B cell (primary cell): ENCODE measurements at regions not wholly inside any gene's neighbourhood (a gene's known extent, or its start where the extent isn't known, plus 50 kb on each side); places are given as distances from the start of the nearest gene placed in this dataset.

Experiments
- ATAC-seq: fragments of 200-7000 bp; cut with Tn5 transposase; one replicate; pipeline ENCODE4 v1.10.0; 2021; ENCODE audit warnings: low read depth, mild to moderate bottlenecking, moderate number of reproducible peaks, moderate library complexity
- CTCF ChIA-PET: fragments of 350-600 bp; sonication (Branson Sonifier 250); formaldehyde crosslinking; loops from one replicate; lab custom pipeline; 2021; ENCODE audit warnings: antibody characterized with exemption, inconsistent platforms; lab: Charles Lee
- POLR2A ChIA-PET: fragments of 350-600 bp; sonication (Branson Sonifier 250); formaldehyde crosslinking; loops from one replicate; lab custom pipeline; 2021; ENCODE audit warnings: antibody characterized with exemption; lab: Charles Lee
- DNase-seq: peaks from one replicate; pipeline ENCODE4 v3.0.0; 2013
- H2AFZ ChIP-seq: 2 replicates; pipeline ENCODE4 v1.6.1; 2012; ENCODE audit warnings: mild to moderate bottlenecking, low read depth, low read length; ENCODE audit not compliant: insufficient read depth, poor library complexity, severe bottlenecking
- H3K27ac ChIP-seq, 2 donors: 1 replicate in 1 of 2; 2 replicates in 1 of 2; pipeline ENCODE4 v1.5.1; 2012 to 2013; ENCODE audit warnings: low read length in 2 of 2, mild to moderate bottlenecking in 2 of 2, moderate library complexity in 1 of 2
- H3K27me3 ChIP-seq, 4 experiments: fragments of 200-600 bp in 1 of 4; sonication (generic) in 1 of 4; replicated peaks in 1 of 4; 1 replicate in 2 of 4; 2 replicates in 2 of 4; pipeline versions ENCODE4 v1.6.1 to v1.7.0; 2013 to 2016; ENCODE audit warnings: low read length in 3 of 4, mild to moderate bottlenecking in 2 of 4, mixed read lengths in 1 of 4, moderate library complexity in 1 of 4; ENCODE audit not compliant: insufficient read depth in 4 of 4, control insufficient read depth in 3 of 4; ENCODE audit errors: control extremely low read depth in 1 of 4
- H3K36me3 ChIP-seq, 2 experiments: replicated peaks in 1 of 2; 1 replicate in 1 of 2; 2 replicates in 1 of 2; pipeline versions ENCODE4 v1.6.1 to v1.7.1; 2013; ENCODE audit warnings: low read length in 1 of 2; ENCODE audit not compliant: insufficient read depth in 2 of 2, control insufficient read depth in 1 of 2; ENCODE audit errors: control extremely low read depth in 1 of 2, extremely low read depth in 1 of 2
- H3K4me1 ChIP-seq, 2 donors: fragments of 200-600 bp in 1 of 2; sonication (generic) in 1 of 2; 1 replicate in 1 of 2; 2 replicates in 1 of 2; pipeline versions ENCODE4 v1.5.1 to v1.6.1; 2013 to 2017; ENCODE audit warnings: low read length in 2 of 2; ENCODE audit not compliant: control insufficient read depth in 2 of 2, insufficient read depth in 2 of 2
- H3K4me2 ChIP-seq: replicated peaks from 2 replicates; pipeline ENCODE3; 2012; ENCODE audit warnings: mild to moderate bottlenecking, low read depth, low read length; ENCODE audit not compliant: poor library complexity, severe bottlenecking
- H3K4me3 ChIP-seq, 5 experiments: fragments of 200-600 bp in 1 of 5; sonication (generic) in 1 of 5; 1 replicate in 3 of 5; 2 replicates in 2 of 5; pipeline versions ENCODE4 v1.5.1 to v1.7.0; 2011 to 2016; ENCODE audit warnings: low read length in 4 of 5, mild to moderate bottlenecking in 4 of 5, low read depth in 2 of 5, control low read depth in 1 of 5, moderate library complexity in 1 of 5; ENCODE audit not compliant: insufficient read depth in 1 of 5; ENCODE audit errors: control extremely low read depth in 1 of 5, extremely low read depth in 1 of 5
- H3K79me2 ChIP-seq: fragments of 200-600 bp; sonication (generic); one replicate; pipeline ENCODE4 v1.6.0; 2016; ENCODE audit warnings: low read length; ENCODE audit not compliant: control insufficient read depth, insufficient read depth
- H3K9ac ChIP-seq: fragments of 200-600 bp; sonication (generic); 2 replicates; pipeline ENCODE4 v1.6.1; 2017; ENCODE audit warnings: mild to moderate bottlenecking, low read length, moderate library complexity
- H3K9me3 ChIP-seq, 3 donors: one replicate each; pipeline versions ENCODE4 v1.6.1 to v1.7.1; 2013; ENCODE audit warnings: low read length in 2 of 3; ENCODE audit not compliant: control insufficient read depth in 2 of 3, insufficient read depth in 1 of 3; ENCODE audit errors: control extremely low read depth in 1 of 3
- H4K20me1 ChIP-seq: 2 replicates; pipeline ENCODE4 v1.6.0; 2012; ENCODE audit warnings: mild to moderate bottlenecking, low read length; ENCODE audit not compliant: insufficient read depth, control insufficient read depth, poor library complexity, severe bottlenecking
- H3K27ac Mint-ChIP-seq: one replicate; pipeline ENCODE4 v1.8.0; 2021; ENCODE audit warnings: mixed read lengths
- H3K27me3 Mint-ChIP-seq: one replicate; pipeline ENCODE4 v1.8.0; 2021; ENCODE audit warnings: mixed read lengths
- H3K4me1 Mint-ChIP-seq: one replicate; pipeline ENCODE4 v1.8.0; 2021; ENCODE audit warnings: mixed read lengths
- H3K4me3 Mint-ChIP-seq: one replicate; pipeline ENCODE4 v1.8.0; 2021; ENCODE audit warnings: mixed read lengths
- H3K9me3 Mint-ChIP-seq: one replicate; pipeline ENCODE4 v1.8.0; 2022; ENCODE audit warnings: mixed read lengths; ENCODE audit not compliant: insufficient read depth
- EZH2 ChIP-seq: IDR thresholded peaks from 2 replicates; pipeline ENCODE4 v1.6.1; 2012; ENCODE audit warnings: borderline replicate concordance, low read depth, mild to moderate bottlenecking, moderate library complexity, low read length; ENCODE audit not compliant: insufficient read depth, poor library complexity, severe bottlenecking
- WGBS: methylation state at CpG from one replicate; pipeline ENCODE4 v1.1.5; 2013; ENCODE audit warnings: missing lambda C conversion rate; ENCODE audit not compliant: insufficient coverage; 5-methylcytosine and 5-hydroxymethylcytosine counted together
- intact Hi-C: fragments of 100-400 bp; cut with micrococcal nuclease; formaldehyde crosslinking; loops from one replicate; pipeline ENCODE4 v1.10.0; 2022
- TF ChIP-seq, protein P1 (sequence below): fragments of 200-600 bp; IDR thresholded peaks from one replicate; pipeline ENCODE4 v1.8.0; 2022; ENCODE audit warnings: antibody characterized with exemption, mild to moderate bottlenecking

DNA sequence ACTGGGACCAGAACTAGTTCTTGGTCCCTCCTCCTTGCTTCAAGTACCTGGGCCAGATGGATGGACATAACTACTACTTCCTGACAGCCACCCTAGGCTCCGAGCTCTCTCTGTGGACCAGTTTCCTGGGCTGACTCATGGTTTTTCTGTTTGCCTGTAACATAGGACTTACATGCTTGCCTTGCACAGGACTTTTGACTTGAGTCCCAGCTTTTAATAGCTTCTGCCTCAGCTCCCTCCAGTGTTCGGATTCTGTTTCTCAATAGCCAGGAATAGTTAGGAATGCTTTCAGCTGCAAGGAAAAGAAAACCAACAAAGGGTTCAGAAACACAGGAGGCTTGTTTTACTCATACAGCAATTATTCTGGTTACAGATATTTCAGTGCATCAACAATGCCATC is 405.9 kb downstream of the ZNF536 start:
- POLR2A ChIA-PET, result no interaction called here
- no peaks in the 10 kb centered on the region for H3K27me3 ChIP-seq
- no peak overlapping the region for H3K27ac ChIP-seq
- intact Hi-C loops, result no loop called here
- H3K4me2 ChIP-seq, result no peak overlapping the region
- Mint-ChIP-seq H3K4me3 (no peak overlapping the region), H3K27ac (no peak overlapping the region), H3K4me1 (no peaks in the 10 kb centered on the region), H3K27me3 (no peaks in the 10 kb centered on the region), H3K9me3 (peaks cover 4% of the 10 kb centered on the region)
- H3K9me3 ChIP-seq, result peaks cover under 1 to 8% (median 1%) of the 10 kb centered on the region in 3 donors
- no peaks in the 10 kb centered on the region for H3K36me3 ChIP-seq
- no peak for ATAC-seq
- H2AFZ ChIP-seq, result no peak overlapping the region
- H4K20me1 ChIP-seq, result no peaks in the 10 kb centered on the region
- no peaks in the 10 kb centered on the region for H3K79me2 ChIP-seq
- CTCF ChIA-PET, result no interaction called here
- WGBS, result 49% methylated on average over 2 of the region's 2 CpGs
- DNase-seq, result no peak
- TF ChIP-seq, protein P1, sequence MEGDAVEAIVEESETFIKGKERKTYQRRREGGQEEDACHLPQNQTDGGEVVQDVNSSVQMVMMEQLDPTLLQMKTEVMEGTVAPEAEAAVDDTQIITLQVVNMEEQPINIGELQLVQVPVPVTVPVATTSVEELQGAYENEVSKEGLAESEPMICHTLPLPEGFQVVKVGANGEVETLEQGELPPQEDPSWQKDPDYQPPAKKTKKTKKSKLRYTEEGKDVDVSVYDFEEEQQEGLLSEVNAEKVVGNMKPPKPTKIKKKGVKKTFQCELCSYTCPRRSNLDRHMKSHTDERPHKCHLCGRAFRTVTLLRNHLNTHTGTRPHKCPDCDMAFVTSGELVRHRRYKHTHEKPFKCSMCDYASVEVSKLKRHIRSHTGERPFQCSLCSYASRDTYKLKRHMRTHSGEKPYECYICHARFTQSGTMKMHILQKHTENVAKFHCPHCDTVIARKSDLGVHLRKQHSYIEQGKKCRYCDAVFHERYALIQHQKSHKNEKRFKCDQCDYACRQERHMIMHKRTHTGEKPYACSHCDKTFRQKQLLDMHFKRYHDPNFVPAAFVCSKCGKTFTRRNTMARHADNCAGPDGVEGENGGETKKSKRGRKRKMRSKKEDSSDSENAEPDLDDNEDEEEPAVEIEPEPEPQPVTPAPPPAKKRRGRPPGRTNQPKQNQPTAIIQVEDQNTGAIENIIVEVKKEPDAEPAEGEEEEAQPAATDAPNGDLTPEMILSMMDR, result no peak
- TF ChIP-seq EZH2, result no peak
- H3K4me1 ChIP-seq, result no peaks in the 10 kb centered on the region
- H3K4me3 ChIP-seq, result no peak overlapping the region
- no peak overlapping the region for H3K9ac ChIP-seq

DNA sequence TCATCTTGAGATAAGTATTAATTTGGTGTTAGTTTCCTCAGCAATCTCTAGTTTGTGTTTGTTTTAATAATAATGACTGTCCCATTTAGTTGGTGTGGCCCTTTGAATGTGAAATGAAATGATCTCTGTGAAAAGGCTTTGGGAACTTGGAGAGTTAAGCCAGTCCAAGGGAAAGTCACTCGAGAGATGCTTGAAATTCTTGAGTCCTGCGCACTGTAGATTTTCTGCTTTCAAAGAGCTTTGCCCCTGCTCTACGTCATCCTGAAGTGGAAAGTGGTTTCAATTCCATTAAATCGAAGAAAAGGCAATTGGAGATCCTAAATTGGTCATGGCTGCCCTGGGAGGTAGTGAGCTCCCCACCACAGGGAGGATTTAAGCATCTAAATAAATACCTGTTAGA is 403.8 kb downstream of the ZNF536 start:
- no peak overlapping the region for H3K4me3 ChIP-seq
- Mint-ChIP-seq H3K27me3 (no peaks in the 10 kb centered on the region), H3K9me3 (peaks cover 7% of the 10 kb centered on the region), H3K4me3 (no peak overlapping the region), H3K27ac (no peak overlapping the region), H3K4me1 (no peaks in the 10 kb centered on the region)
- DNase-seq, result no peak
- H3K27me3 ChIP-seq, result no peaks in the 10 kb centered on the region
- H3K36me3 ChIP-seq, result no peaks in the 10 kb centered on the region
- peaks cover 2 to 7% (median 4%) of the 10 kb centered on the region in 3 donors for H3K9me3 ChIP-seq
- H3K4me1 ChIP-seq, result no peaks in the 10 kb centered on the region
- no peak for TF ChIP-seq EZH2
- TF ChIP-seq, protein P1, result no peak
- no peak overlapping the region for H2AFZ ChIP-seq
- ChIA-PET CTCF (no interaction called here), POLR2A (no interaction called here)
- no peak overlapping the region for H3K27ac ChIP-seq
- ATAC-seq, result no peak
- no peak overlapping the region for H3K9ac ChIP-seq
- H3K79me2 ChIP-seq, result no peaks in the 10 kb centered on the region
- H3K4me2 ChIP-seq, result no peak overlapping the region
- H4K20me1 ChIP-seq, result no peaks in the 10 kb centered on the region
- intact Hi-C loops, result no loop called here
- 86% methylated on average over 2 of the region's 4 CpGs for WGBS
